ENCODE measurements at regions not wholly inside any gene's neighbourhood (a gene's known extent, or its start where the extent isn't known, plus 50 kb on each side); places are given as distances from the start of the nearest gene placed in this dataset.

DNA sequence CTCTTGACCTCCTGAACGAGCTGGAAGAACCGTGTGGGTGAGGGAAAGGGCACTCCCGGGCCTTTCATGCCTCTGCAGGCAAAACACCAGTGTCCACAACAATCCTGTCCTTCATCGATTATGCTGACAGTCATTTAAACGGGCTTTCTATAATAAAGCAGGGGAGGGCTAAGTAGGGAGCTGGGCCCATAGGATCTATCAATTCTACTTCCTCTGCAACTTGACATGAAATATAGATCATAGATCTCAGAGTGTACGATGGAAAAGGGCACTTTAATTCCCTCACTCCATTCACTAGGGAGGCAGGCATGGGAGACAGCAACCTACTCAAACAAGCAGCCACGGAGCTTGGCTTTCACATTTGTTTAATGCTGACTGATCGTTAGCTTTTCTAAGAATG lies 55.8 kb upstream of the WASF3 start:
- H3K4me3 ChIP-seq (ENCODE audit: low read depth, low read length) = no peak overlapping the region

DNA sequence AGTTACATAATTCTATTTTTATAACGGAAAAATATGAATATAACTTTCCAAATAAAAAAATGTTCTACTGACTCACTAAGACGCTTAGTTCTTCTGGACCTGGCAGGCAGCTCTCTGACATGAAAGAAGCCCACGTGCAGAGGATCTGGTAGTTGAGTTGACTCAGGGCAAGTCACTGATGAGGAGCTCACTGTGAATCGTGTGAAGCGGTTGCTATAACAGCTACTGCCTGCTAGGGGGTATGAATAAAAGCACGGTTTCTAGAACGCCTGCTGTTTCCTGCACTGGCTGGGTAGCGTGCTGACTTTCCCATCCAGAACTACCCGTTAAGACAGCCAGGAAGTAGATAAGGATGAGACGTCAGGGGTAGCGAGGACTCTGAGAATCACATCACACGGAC lies 54.7 kb upstream of the WASF3 start:
- no peak for TF ChIP-seq POLR2A (IDR thresholded peaks at IDR 0.05; ENCODE audit: extremely low read depth, insufficient read length)
- TF ChIP-seq, protein P1, sequence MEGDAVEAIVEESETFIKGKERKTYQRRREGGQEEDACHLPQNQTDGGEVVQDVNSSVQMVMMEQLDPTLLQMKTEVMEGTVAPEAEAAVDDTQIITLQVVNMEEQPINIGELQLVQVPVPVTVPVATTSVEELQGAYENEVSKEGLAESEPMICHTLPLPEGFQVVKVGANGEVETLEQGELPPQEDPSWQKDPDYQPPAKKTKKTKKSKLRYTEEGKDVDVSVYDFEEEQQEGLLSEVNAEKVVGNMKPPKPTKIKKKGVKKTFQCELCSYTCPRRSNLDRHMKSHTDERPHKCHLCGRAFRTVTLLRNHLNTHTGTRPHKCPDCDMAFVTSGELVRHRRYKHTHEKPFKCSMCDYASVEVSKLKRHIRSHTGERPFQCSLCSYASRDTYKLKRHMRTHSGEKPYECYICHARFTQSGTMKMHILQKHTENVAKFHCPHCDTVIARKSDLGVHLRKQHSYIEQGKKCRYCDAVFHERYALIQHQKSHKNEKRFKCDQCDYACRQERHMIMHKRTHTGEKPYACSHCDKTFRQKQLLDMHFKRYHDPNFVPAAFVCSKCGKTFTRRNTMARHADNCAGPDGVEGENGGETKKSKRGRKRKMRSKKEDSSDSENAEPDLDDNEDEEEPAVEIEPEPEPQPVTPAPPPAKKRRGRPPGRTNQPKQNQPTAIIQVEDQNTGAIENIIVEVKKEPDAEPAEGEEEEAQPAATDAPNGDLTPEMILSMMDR (IDR thresholded peaks at IDR 0.05; ENCODE audit: low read depth, low read length) = no peak
- TF ChIP-seq, protein P2, sequence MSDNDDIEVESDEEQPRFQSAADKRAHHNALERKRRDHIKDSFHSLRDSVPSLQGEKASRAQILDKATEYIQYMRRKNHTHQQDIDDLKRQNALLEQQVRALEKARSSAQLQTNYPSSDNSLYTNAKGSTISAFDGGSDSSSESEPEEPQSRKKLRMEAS (IDR thresholded peaks at IDR 0.05; ENCODE audit: low read depth, low read length) = no peak
- no peak for TF ChIP-seq MYC (IDR thresholded peaks at IDR 0.05; ENCODE audit: low read depth, low read length)
- H3K4me3 ChIP-seq (ENCODE audit: low read depth, low read length) = no peak overlapping the region
- no peak for DNase-seq (ENCODE audit: low read depth)

More for the DNA sequence above, 55.8 kb upstream of the WASF3 start:
- DNase-seq (ENCODE audit: low read depth) = no peak
- TF ChIP-seq POLR2A (IDR thresholded peaks at IDR 0.05; ENCODE audit: extremely low read depth, insufficient read length) (no peak), MYC (IDR thresholded peaks at IDR 0.05; ENCODE audit: low read depth, low read length) (no peak)
- TF ChIP-seq, protein P1 (IDR thresholded peaks at IDR 0.05; ENCODE audit: low read depth, low read length) = no peak
- TF ChIP-seq, protein P2 (IDR thresholded peaks at IDR 0.05; ENCODE audit: low read depth, low read length) = no peak

DNA sequence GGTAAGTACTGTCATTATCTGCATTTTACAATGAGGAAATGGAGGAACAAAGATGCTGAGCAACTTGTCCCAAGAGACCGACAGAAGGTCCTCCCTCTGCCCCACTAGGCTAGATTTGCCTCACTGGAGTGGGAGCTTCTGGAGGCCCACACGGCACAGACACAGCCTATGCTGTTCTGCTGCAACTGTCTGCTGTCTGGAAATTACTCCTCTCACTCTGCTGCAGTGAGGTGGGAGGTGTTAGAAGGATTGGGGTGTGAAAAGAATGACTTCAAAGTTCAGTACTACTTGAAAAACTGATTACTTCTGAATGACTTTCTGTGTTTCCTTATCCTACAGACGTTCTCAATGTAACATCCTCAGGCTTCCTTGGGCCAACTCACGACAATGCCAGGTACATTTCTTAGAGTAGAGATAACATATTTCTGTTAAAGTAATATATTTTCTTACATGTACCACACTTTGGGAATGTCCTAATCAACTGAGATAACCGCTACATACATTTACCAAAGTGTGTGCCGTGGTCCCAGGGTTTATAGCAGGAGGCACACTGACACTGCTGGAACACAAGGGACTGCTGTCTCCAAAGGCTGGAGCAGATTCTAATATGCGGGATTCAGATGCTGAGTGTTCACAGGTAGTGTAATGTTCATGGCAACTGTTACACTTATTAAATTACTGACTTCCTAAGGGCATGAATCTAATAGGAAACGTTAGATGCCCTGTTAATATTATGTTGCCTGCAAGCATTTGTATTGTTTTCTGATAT lies 53.5 kb upstream of the WASF3 start:
- no peak overlapping the region for H3K4me3 ChIP-seq (ENCODE audit: low read depth, low read length)
- peak; percentile 35 for DNase-seq (ENCODE audit: low read depth)
- TF ChIP-seq MYC (IDR thresholded peaks at IDR 0.05; ENCODE audit: low read depth, low read length) (no peak), POLR2A (IDR thresholded peaks at IDR 0.05; ENCODE audit: extremely low read depth, insufficient read length) (no peak)
- TF ChIP-seq, protein P2 (IDR thresholded peaks at IDR 0.05; ENCODE audit: low read depth, low read length) = no peak
- TF ChIP-seq, protein P1 (IDR thresholded peaks at IDR 0.05; ENCODE audit: low read depth, low read length) = no peak

All from NB4 (cell line).